Loucy (cell line): ENCODE measurements at regions not wholly inside any gene's neighbourhood (a gene's known extent, or its start where the extent isn't known, plus 50 kb on each side); places are given as distances from the start of the nearest gene placed in this dataset.

Experiments
- H2AFZ ChIP-seq: fragments of 200-600 bp; sonication (generic); 2 replicates; pipeline ENCODE4 v1.6.0; 2016; ENCODE audit warnings: antibody characterized with exemption, mild to moderate bottlenecking, low read length, moderate library complexity
- H3F3A ChIP-seq: fragments of 200-600 bp; 2 replicates; pipeline ENCODE4 v1.6.0; 2016; ENCODE audit warnings: antibody characterized with exemption, low read depth, mild to moderate bottlenecking
- H3K27me3 ChIP-seq: fragments of 200-600 bp; sonication (generic); 2 replicates; pipeline ENCODE4 v1.6.1; 2014; ENCODE audit warnings: low read length, mild to moderate bottlenecking; ENCODE audit not compliant: insufficient read depth, poor library complexity, severe bottlenecking
- H3K36me3 ChIP-seq: fragments of 200-600 bp; sonication (generic); 2 replicates; pipeline ENCODE4 v1.6.1; 2016; ENCODE audit warnings: low read length; ENCODE audit not compliant: insufficient read depth
- H3K4me1 ChIP-seq: fragments of 200-600 bp; sonication (generic); 2 replicates; pipeline ENCODE4 v1.5.1; 2014; ENCODE audit warnings: low read length, mild to moderate bottlenecking; ENCODE audit not compliant: insufficient read depth, poor library complexity, severe bottlenecking
- H3K4me2 ChIP-seq: fragments of 200-600 bp; sonication (generic); 2 replicates; pipeline ENCODE4 v1.6.0; 2014; ENCODE audit warnings: antibody characterized with exemption, low read length, low read depth, mild to moderate bottlenecking; ENCODE audit not compliant: poor library complexity, severe bottlenecking
- H3K4me3 ChIP-seq: fragments of 200-600 bp; sonication (generic); 2 replicates; pipeline ENCODE4 v1.5.1; 2014; ENCODE audit warnings: low read length, mild to moderate bottlenecking, mixed read lengths; ENCODE audit not compliant: poor library complexity, severe bottlenecking
- H3K79me2 ChIP-seq: fragments of 200-600 bp; sonication (generic); 2 replicates; pipeline ENCODE4 v1.6.1; 2014; ENCODE audit warnings: low read length; ENCODE audit not compliant: insufficient read depth
- H3K9ac ChIP-seq: fragments of 200-600 bp; sonication (generic); 2 replicates; pipeline ENCODE4 v1.6.0; 2014; ENCODE audit warnings: mild to moderate bottlenecking, low read depth, low read length, moderate library complexity; ENCODE audit not compliant: poor library complexity, severe bottlenecking
- H3K9me2 ChIP-seq: fragments of 200-600 bp; sonication (generic); replicated peaks from 2 replicates; pipeline ENCODE4 v1.6.1; 2016; ENCODE audit warnings: low read depth, low read length, mixed read lengths
- H3K9me3 ChIP-seq: fragments of 200-600 bp; sonication (generic); 2 replicates; pipeline ENCODE4 v1.6.1; 2014; ENCODE audit warnings: mild to moderate bottlenecking, antibody characterized with exemption, low read length, low read depth; ENCODE audit not compliant: insufficient read depth
- H4K20me1 ChIP-seq: fragments of 200-600 bp; sonication (generic); 2 replicates; pipeline ENCODE4 v1.6.0; 2014; ENCODE audit warnings: antibody characterized with exemption, low read length, mild to moderate bottlenecking; ENCODE audit not compliant: insufficient read depth, poor library complexity, severe bottlenecking
- CTCF ChIP-seq: fragments of 200-600 bp; sonication (generic); conservative IDR thresholded peaks from 2 replicates; pipeline ENCODE4 v1.5.1; 2014; ENCODE audit warnings: mild to moderate bottlenecking, antibody characterized with exemption, low read length
- EZH2phosphoT487 ChIP-seq: fragments of 200-600 bp; IDR thresholded peaks from 2 replicates; pipeline ENCODE4 v1.6.1; 2018; ENCODE audit warnings: antibody characterized with exemption, mild to moderate bottlenecking, moderate library complexity, borderline replicate concordance

DNA sequence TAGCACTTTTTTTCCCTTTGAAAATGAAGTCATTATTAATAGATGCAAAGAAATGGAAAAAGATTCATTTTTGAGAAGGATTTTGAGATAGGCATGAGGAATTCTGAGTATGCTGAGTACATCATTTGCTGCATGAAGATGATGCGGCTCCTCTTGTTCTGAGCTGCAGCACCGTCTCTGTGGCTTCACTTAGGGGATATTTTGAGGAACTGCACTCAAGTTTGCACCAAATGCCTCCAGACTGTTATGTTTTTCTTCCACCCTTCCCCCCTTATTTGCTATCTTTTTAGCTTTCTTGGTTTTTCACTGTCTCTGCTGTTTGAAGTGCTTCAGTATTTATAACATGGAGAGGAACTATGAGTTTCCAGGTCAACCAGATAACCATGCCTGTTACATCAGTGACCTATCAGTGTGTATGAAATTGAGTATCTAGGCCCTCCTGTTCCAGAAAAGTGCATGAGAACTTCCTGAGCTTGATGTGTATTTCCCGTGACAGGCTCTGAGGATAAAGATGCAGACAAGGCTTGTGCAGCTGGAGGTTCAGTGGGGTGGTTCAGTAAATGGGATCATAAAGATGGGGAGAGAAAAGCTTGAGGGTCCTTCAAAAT lies 128.7 kb downstream of the PDCD6IP start:
- Histone ChIP-seq H2AFZ (no peak overlapping the region), H3K4me1 (no peaks in the 10 kb centered on the region), H3K9ac (no peak overlapping the region), H3K4me2 (no peak overlapping the region), H3K9me2 (no peaks in the 10 kb centered on the region), H3K79me2 (no peaks in the 10 kb centered on the region), H3K4me3 (no peak overlapping the region), H3K36me3 (no peaks in the 10 kb centered on the region), H3F3A (no peaks in the 10 kb centered on the region), H3K9me3 (no peaks in the 10 kb centered on the region), H4K20me1 (no peaks in the 10 kb centered on the region), H3K27me3 (no peaks in the 10 kb centered on the region)
- TF ChIP-seq EZH2phosphoT487 (no peak), CTCF (no peak)

DNA sequence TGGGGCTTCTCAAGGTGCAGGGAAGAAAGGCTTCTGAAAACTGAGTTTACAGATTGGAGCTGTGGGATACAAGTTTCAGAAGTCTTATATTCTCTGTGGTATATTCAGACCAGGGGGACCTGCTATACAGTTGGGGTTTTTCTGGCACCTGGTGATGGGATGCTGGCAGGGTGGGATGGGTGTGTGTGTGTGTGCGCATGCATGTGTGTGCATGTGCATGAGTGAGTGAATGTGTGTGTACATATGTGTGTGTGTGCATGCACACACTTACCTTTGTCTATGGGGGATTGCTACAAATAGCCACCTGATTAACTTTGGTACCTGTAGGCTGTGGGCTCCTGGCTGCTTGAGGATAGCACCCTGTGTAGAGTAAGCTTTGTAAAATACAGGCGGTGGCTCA lies 131.4 kb downstream of the PDCD6IP start:
- Histone ChIP-seq H2AFZ (no peak overlapping the region), H3F3A (no peaks in the 10 kb centered on the region)
- no peak for TF ChIP-seq EZH2phosphoT487
- no peak for TF ChIP-seq CTCF

DNA sequence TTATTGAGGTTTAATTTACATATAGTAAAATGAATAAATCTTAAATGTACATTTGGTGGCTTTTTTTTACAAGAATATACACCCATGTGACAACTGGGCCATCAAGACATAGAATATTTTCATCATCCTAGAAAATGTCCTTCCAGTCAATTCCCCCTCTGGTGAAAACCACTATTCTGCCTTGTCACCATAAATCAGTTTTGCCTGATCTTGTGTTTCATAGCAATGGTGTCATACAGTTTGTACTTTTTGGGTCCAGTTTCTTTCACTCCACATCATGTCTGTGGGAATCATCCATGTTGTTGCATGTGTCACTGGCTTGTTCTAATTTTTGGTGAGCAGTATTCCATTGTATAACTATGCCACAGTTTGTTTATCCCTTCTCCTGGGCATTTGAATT lies 133.1 kb downstream of the PDCD6IP start:
- no peak overlapping the region for H3K4me2 ChIP-seq
- no peak overlapping the region for H3K4me3 ChIP-seq
- H3F3A ChIP-seq: no peaks in the 10 kb centered on the region
- no peaks in the 10 kb centered on the region for H3K27me3 ChIP-seq
- H3K9me3 ChIP-seq: no peaks in the 10 kb centered on the region
- no peaks in the 10 kb centered on the region for H4K20me1 ChIP-seq
- no peak overlapping the region for H2AFZ ChIP-seq
- no peaks in the 10 kb centered on the region for H3K9me2 ChIP-seq
- no peaks in the 10 kb centered on the region for H3K79me2 ChIP-seq
- TF ChIP-seq CTCF (no peak), EZH2phosphoT487 (no peak)
- H3K4me1 ChIP-seq: no peaks in the 10 kb centered on the region
- H3K9ac ChIP-seq: no peak overlapping the region
- H3K36me3 ChIP-seq: no peaks in the 10 kb centered on the region

More for the DNA sequence above, 131.4 kb downstream of the PDCD6IP start:
- Histone ChIP-seq H3K9me2 (no peaks in the 10 kb centered on the region), H3K4me3 (no peak overlapping the region), H3K79me2 (no peaks in the 10 kb centered on the region), H3K36me3 (no peaks in the 10 kb centered on the region), H3K4me2 (no peak overlapping the region), H3K9ac (no peak overlapping the region), H3K9me3 (no peaks in the 10 kb centered on the region), H3K27me3 (no peaks in the 10 kb centered on the region), H3K4me1 (no peaks in the 10 kb centered on the region), H4K20me1 (no peaks in the 10 kb centered on the region)
